AG09319 (cell line): ENCODE measurements at regions not wholly inside any gene's neighbourhood (a gene's known extent, or its start where the extent isn't known, plus 50 kb on each side); places are given as distances from the start of the nearest gene placed in this dataset.

Source experiments
- DNase-seq: peaks from one replicate; pipeline ENCODE4 v3.0.0-alpha.2; 2010; ENCODE audit warnings: low read depth; ENCODE audit errors: extremely low read depth
- TF ChIP-seq, protein P1 (sequence below): IDR thresholded peaks from 2 replicates; pipeline ENCODE4 v1.5.1; 2011; ENCODE audit warnings: low read depth, mild to moderate bottlenecking, inconsistent platforms, low read length, moderate library complexity

DNA sequence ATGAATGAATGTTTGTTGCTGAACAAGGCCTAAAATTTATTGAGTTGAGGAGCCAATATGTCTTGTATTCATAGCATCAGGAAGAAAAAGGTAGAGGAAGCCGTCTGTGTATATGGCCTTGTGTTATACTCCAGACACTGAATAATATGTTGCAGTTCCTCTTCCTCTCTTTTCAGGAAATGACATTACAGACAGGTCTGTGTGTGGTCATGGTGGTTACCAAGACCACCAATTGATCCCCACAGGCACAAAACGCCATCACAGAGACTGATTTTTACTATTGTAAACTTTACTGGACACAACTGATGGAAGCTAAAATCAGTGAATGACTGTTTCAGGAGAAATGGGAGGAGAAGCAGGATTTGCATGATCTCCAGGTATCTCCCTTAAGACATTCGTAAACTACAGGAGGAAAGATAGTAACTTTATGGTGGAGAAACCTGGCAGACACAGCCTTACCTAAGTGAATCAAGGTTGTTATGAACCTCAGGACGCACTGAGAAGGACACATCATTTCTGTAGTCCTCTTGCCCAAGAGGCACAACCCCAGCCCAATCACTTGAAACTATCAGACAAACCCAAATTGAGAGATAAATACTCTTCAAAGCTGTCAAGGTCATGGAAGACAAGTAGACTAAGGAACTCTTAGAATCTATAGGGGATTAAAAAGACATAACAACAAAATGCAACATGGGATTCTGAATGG, 334.1 kb upstream of the RGS6 start:
- DNase-seq = no peak
- TF ChIP-seq, protein P1, sequence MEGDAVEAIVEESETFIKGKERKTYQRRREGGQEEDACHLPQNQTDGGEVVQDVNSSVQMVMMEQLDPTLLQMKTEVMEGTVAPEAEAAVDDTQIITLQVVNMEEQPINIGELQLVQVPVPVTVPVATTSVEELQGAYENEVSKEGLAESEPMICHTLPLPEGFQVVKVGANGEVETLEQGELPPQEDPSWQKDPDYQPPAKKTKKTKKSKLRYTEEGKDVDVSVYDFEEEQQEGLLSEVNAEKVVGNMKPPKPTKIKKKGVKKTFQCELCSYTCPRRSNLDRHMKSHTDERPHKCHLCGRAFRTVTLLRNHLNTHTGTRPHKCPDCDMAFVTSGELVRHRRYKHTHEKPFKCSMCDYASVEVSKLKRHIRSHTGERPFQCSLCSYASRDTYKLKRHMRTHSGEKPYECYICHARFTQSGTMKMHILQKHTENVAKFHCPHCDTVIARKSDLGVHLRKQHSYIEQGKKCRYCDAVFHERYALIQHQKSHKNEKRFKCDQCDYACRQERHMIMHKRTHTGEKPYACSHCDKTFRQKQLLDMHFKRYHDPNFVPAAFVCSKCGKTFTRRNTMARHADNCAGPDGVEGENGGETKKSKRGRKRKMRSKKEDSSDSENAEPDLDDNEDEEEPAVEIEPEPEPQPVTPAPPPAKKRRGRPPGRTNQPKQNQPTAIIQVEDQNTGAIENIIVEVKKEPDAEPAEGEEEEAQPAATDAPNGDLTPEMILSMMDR = no peak

DNA sequence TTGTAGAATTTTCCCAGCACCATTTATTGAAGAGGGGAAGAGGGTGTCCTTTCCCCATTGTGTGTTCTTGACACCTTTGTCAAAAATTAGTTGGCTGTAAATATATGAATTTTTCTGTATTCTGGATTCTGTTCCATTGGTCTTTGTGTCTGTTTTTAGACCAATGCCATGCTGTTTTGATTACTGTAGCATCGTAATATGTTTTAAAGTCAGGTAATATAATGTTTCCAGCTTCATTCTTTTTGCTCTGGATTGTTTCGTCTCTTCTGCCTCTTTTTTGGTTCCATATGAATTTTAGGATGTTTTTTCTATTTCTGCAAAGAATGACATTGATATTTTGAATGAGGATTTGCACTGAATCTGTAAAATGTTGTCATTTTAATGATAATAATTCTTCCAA, 331.9 kb upstream of the RGS6 start:
- TF ChIP-seq, protein P1 = no peak
- no peak for DNase-seq

DNA sequence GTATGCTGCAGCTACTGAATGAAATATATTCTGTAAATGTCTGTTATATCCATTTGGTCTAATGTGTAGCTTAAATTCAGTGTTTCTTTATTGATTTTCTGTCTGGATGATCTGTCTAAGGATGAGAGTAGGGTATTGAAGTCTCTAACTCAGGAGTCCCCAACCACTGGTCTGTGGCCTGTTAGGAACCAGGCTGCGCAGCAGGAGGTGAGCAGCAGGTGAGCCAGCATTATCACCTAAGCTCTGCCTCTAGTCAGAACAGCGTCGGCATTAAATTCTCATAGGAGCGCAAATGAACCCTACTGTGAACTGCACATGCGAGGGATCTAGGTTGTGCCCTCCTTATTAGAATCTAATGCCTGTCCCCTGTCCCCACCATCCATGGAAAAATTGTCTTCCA, 329.7 kb upstream of the RGS6 start:
- TF ChIP-seq, protein P1 = no peak
- DNase-seq = no peak

DNA sequence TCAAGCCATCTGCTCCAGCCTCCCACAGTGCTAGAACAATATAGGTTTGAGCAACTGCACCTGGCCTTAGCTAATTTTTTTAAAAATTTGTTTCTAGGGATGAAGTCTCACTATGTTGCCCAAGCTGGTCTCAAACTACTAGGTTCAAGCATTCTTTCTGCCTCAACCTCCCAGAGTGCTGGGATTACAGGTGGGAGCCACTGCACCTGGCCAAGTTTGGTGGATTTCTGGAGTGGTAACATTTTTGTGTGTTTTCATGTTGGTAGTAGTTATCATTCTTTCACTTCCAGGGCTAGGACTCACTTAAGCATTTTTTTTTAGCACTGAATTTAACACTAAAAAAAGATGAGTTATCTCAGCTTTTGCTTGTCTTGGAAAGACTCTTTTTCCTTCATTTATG, 328.0 kb upstream of the RGS6 start:
- TF ChIP-seq, protein P1 = no peak
- DNase-seq = no peak

DNA sequence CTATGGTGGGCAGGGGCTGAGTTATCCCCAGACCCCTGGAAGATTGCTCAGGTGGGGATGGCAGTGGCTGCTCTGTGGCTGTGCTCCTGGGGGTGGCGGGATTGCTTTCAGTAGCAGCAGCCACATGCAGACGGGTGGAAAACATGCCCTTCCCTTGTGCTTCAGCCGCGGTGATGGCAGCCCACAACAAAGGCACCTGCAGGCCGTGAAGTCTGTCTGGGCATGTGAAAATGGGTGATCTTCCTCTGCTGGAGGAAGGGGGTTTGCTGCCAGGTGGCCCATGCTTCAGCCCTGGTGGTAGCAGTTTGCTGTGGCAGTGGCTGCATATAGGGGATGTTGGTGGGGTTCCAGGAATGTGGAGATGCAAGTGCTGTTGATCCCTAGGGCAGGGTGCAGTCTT, 326.2 kb upstream of the RGS6 start:
- DNase-seq = no peak
- TF ChIP-seq, protein P1 = no peak

DNA sequence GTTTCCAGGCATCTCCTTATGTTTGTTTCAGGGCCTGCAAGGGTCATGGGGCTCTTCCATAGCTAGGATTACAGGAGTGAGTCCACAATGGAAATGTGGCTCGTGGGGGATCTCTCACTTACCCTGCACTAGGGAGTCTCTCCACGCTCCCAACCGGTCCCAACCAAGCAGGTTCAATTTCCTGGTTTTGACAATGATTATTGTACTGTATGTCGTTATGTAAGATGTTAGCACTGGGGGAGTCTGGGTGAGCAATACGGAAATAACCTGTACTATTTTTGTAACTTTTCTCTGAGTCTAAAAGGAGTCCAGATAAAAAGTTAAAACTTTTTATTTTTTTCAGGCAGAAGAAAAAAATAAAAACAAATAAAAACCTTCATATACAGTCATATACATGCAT, 325.7 kb upstream of the RGS6 start:
- TF ChIP-seq, protein P1 = no peak

DNA sequence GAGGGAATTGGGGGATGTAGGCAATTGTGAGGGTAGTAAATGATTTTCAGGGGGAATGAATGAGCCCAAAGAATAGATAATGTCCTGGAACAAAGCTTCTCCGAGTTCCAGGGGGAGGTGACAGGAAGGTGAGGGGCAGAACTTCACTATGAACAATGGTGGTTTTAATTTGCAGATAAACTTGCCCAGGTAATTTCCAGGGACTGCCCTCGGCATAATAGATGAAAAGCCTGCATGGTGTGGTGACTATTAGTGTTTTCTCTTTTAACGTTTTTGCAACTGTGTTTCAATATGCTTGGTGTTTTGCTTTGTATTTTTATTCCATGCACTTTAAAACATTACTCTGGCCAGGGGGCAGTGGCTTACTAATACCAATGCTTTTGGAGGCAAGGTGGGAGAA, 325.2 kb upstream of the RGS6 start:
- DNase-seq = no peak
- TF ChIP-seq, protein P1 = no peak

More for the DNA sequence above, 325.7 kb upstream of the RGS6 start:
- DNase-seq = no peak
